Osteocyte (in vitro differentiated cells): ENCODE measurements at regions not wholly inside any gene's neighbourhood (a gene's known extent, or its start where the extent isn't known, plus 50 kb on each side); places are given as distances from the start of the nearest gene placed in this dataset.

ENCODE experiments used
- DNase-seq: peaks from one replicate; pipeline ENCODE4 v3.0.0; 2021; ENCODE audit warnings: mixed read lengths; ENCODE audit not compliant: unreplicated experiment; ENCODE audit errors: extremely low spot score
- H3K27ac Mint-ChIP-seq: one replicate; pipeline ENCODE4 v1.8.0; 2021; ENCODE audit warnings: mild to moderate bottlenecking, mixed read lengths; ENCODE audit not compliant: unreplicated experiment
- H3K27me3 Mint-ChIP-seq: one replicate; pipeline ENCODE4 v1.8.0; 2021; ENCODE audit warnings: mixed read lengths; ENCODE audit not compliant: unreplicated experiment
- H3K36me3 Mint-ChIP-seq: one replicate; pipeline ENCODE4 v1.8.0; 2021; ENCODE audit warnings: mixed read lengths; ENCODE audit not compliant: unreplicated experiment
- H3K4me1 Mint-ChIP-seq: one replicate; pipeline ENCODE4 v1.8.0; 2021; ENCODE audit warnings: mixed read lengths; ENCODE audit not compliant: unreplicated experiment
- H3K4me3 Mint-ChIP-seq: one replicate; pipeline ENCODE4 v1.8.0; 2021; ENCODE audit warnings: mild to moderate bottlenecking, moderate library complexity, mixed read lengths; ENCODE audit not compliant: unreplicated experiment
- H3K9me3 Mint-ChIP-seq: one replicate; pipeline ENCODE4 v1.8.0; 2021; ENCODE audit warnings: mixed read lengths; ENCODE audit not compliant: unreplicated experiment
- TF ChIP-seq, protein P1 (sequence below): fragments of 200-600 bp; sonication (generic); IDR thresholded peaks from 2 replicates; pipeline ENCODE4 v1.5.0; 2021; ENCODE audit warnings: antibody characterized with exemption, mild to moderate bottlenecking, moderate library complexity

DNA sequence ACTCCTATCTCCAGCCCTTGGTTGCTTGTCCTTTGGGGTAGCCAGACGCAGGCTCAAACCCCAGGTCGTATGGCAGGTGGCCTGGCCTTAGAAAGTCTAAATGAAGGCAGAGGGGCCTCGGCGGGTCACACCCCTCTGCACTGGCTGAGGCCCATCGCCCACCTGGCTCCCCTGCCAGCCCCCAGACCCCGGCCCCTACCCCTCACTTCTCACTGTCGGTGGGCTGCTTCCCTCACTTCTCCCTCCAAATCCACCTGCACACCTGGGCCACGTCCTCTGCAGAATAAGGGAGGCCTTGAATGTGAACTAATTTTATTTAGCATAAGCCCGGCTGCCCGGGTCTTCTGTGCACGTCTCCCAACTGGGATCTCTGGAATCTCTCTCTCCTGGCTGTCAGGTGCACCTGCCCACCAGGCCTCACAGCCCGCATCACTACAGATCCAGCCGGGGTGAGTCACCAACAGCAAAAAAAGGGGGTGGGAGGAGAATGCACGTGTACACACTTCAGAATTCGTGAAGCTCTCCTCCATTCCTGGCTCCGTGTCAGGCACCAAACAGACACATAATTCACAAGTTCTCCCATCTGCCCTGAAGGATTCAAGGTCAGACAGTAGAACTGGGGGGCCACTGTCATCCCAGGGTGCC lies 107.5 kb upstream of the SIM2 start:
- DNase-seq = no peak
- H3K4me1 Mint-ChIP-seq = no peaks in the 10 kb centered on the region
- H3K27ac Mint-ChIP-seq = no peak overlapping the region
- H3K9me3 Mint-ChIP-seq = no peaks in the 10 kb centered on the region
- peaks cover 50% of the 10 kb centered on the region for H3K27me3 Mint-ChIP-seq
- TF ChIP-seq, protein P1, sequence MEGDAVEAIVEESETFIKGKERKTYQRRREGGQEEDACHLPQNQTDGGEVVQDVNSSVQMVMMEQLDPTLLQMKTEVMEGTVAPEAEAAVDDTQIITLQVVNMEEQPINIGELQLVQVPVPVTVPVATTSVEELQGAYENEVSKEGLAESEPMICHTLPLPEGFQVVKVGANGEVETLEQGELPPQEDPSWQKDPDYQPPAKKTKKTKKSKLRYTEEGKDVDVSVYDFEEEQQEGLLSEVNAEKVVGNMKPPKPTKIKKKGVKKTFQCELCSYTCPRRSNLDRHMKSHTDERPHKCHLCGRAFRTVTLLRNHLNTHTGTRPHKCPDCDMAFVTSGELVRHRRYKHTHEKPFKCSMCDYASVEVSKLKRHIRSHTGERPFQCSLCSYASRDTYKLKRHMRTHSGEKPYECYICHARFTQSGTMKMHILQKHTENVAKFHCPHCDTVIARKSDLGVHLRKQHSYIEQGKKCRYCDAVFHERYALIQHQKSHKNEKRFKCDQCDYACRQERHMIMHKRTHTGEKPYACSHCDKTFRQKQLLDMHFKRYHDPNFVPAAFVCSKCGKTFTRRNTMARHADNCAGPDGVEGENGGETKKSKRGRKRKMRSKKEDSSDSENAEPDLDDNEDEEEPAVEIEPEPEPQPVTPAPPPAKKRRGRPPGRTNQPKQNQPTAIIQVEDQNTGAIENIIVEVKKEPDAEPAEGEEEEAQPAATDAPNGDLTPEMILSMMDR = no peak
- H3K4me3 Mint-ChIP-seq = no peak overlapping the region
- no peaks in the 10 kb centered on the region for H3K36me3 Mint-ChIP-seq

DNA sequence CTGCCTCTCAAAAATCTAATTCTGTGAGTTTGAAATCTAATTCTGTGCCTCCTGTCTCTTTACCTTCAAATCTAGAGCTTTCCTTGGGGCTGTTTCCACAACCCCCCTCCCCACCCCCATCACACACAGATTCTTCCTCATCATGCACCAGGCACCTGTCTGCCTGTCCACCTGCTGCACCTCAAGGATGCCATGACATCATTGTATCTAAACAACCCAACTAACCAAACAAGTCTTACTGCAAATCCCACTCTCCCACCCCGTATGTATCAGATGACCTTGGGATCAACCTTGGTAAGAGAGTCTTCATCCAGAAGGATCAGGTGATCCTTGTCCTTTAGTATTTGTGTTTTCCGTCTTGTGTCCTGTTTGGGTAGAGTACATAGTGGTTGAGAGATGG lies 102.7 kb upstream of the SIM2 start:
- peaks cover 2% of the 10 kb centered on the region for H3K36me3 Mint-ChIP-seq
- H3K27ac Mint-ChIP-seq = no peak overlapping the region
- peaks cover 7% of the 10 kb centered on the region for H3K9me3 Mint-ChIP-seq
- no peak overlapping the region for H3K4me3 Mint-ChIP-seq
- DNase-seq = no peak
- H3K4me1 Mint-ChIP-seq = peaks cover 4% of the 10 kb centered on the region
- TF ChIP-seq, protein P1 = no peak
- peaks cover 66% of the 10 kb centered on the region for H3K27me3 Mint-ChIP-seq

GRCh38 chr21:36601362-36601761 lies 97.6 kb upstream of the SIM2 start:
- no peak overlapping the region for H3K27ac Mint-ChIP-seq
- peaks cover 4% of the 10 kb centered on the region for H3K4me1 Mint-ChIP-seq
- H3K9me3 Mint-ChIP-seq = peaks cover 7% of the 10 kb centered on the region

GRCh38 chr21:36602735-36603134 lies 96.2 kb upstream of the SIM2 start:
- TF ChIP-seq, protein P1 = no peak
- H3K4me1 Mint-ChIP-seq = peaks cover 4% of the 10 kb centered on the region
- DNase-seq = no peak
- H3K27ac Mint-ChIP-seq = no peak overlapping the region
- peaks cover 2% of the 10 kb centered on the region for H3K36me3 Mint-ChIP-seq
- peaks cover 51% of the 10 kb centered on the region for H3K27me3 Mint-ChIP-seq
- H3K9me3 Mint-ChIP-seq = peaks cover 7% of the 10 kb centered on the region
- no peak overlapping the region for H3K4me3 Mint-ChIP-seq

More at GRCh38 chr21:36601362-36601761, 97.6 kb upstream of the SIM2 start:
- TF ChIP-seq, protein P1 = no peak
- peaks cover 51% of the 10 kb centered on the region for H3K27me3 Mint-ChIP-seq
- peaks cover 2% of the 10 kb centered on the region for H3K36me3 Mint-ChIP-seq
- H3K4me3 Mint-ChIP-seq = no peak overlapping the region
- DNase-seq = no peak

GRCh38 chr21:36603221-36603620 lies 95.7 kb upstream of the SIM2 start:
- Mint-ChIP-seq H3K4me3 (no peak overlapping the region), H3K36me3 (peaks cover 2% of the 10 kb centered on the region), H3K9me3 (peaks cover 7% of the 10 kb centered on the region), H3K27me3 (peaks cover 52% of the 10 kb centered on the region), H3K4me1 (peaks cover 4% of the 10 kb centered on the region), H3K27ac (no peak overlapping the region)
- TF ChIP-seq, protein P1 = no peak
- DNase-seq = no peak
